OCI-LY7 (cell line): ENCODE measurements at regions not wholly inside any gene's neighbourhood (a gene's known extent, or its start where the extent isn't known, plus 50 kb on each side); places are given as distances from the start of the nearest gene placed in this dataset.

Source experiments
- BruUV-seq: library from RNA; stranded (reverse); fragments of 400-500 nt; replicated peaks from 2 replicates; lab custom pipeline; 2021; lab: Mats Ljungman, UMichigan
- CTCF ChIA-PET: fragments of 300-600 bp; sonication (Branson Sonifier 250); formaldehyde crosslinking; loops from one replicate; lab custom pipeline; 2022; ENCODE audit warnings: antibody characterized with exemption; ENCODE audit not compliant: unreplicated experiment; lab: Charles Lee
- POLR2A ChIA-PET: fragments of 300-600 bp; sonication (Branson Sonifier 250); formaldehyde crosslinking; loops from one replicate; lab custom pipeline; 2022; ENCODE audit warnings: antibody characterized with exemption; lab: Charles Lee
- DNase-seq: peaks from one replicate; pipeline ENCODE4 v3.0.0-alpha.2; 2015; ENCODE audit warnings: low spot score
- H2AFZ ChIP-seq: fragments of 200-600 bp; sonication (generic), shearing (Covaris generic); 2 replicates; pipeline ENCODE4 v1.6.1; 2014; ENCODE audit warnings: mild to moderate bottlenecking, antibody characterized with exemption, low read length, moderate library complexity
- H3K27ac ChIP-seq: fragments of 200-600 bp; sonication (generic); 2 replicates; pipeline ENCODE4 v1.5.1; 2014; ENCODE audit warnings: mixed run types, low read depth, mild to moderate bottlenecking, moderate library complexity, low read length, inconsistent platforms; ENCODE audit not compliant: poor library complexity, severe bottlenecking
- H3K36me3 ChIP-seq: fragments of 200-600 bp; sonication (generic); 2 replicates; pipeline ENCODE4 v1.6.1; 2014; ENCODE audit warnings: mild to moderate bottlenecking, antibody characterized with exemption, low read length, moderate library complexity, mixed read lengths; ENCODE audit not compliant: insufficient read depth
- H3K4me1 ChIP-seq: fragments of 200-600 bp; sonication (generic); 2 replicates; pipeline ENCODE4 v1.5.1; 2014; ENCODE audit warnings: mild to moderate bottlenecking, low read length; ENCODE audit not compliant: insufficient read depth, poor library complexity, severe bottlenecking
- H3K4me2 ChIP-seq: fragments of 200-600 bp; sonication (generic); 2 replicates; pipeline ENCODE4 v1.6.1; 2014; ENCODE audit warnings: mild to moderate bottlenecking, low read length
- H3K4me3 ChIP-seq: fragments of 200-600 bp; sonication (generic); 2 replicates; pipeline ENCODE4 v1.5.1; 2014; ENCODE audit warnings: mild to moderate bottlenecking, low read depth, low read length; ENCODE audit not compliant: poor library complexity, severe bottlenecking
- H3K79me2 ChIP-seq: fragments of 200-600 bp; sonication (generic); 2 replicates; pipeline ENCODE4 v1.6.1; 2016; ENCODE audit warnings: low read depth, mild to moderate bottlenecking, low read length, moderate library complexity, mixed read lengths; ENCODE audit not compliant: insufficient read depth
- H3K9me2 ChIP-seq: fragments of 200-600 bp; sonication (generic); 2 replicates; pipeline ENCODE4 v1.6.1; 2016; ENCODE audit warnings: mild to moderate bottlenecking, low read length, mixed read lengths; ENCODE audit not compliant: insufficient read depth
- H3K9me3 ChIP-seq: fragments of 200-600 bp; sonication (generic); 2 replicates; pipeline ENCODE4 v1.6.1; 2014; ENCODE audit warnings: mild to moderate bottlenecking, mixed run types, low read length, mixed read lengths
- H4K20me1 ChIP-seq: fragments of 200-600 bp; sonication (generic); 2 replicates; pipeline ENCODE4 v1.6.1; 2014; ENCODE audit warnings: mild to moderate bottlenecking, antibody characterized with exemption, low read length, moderate library complexity, mixed read lengths; ENCODE audit not compliant: insufficient read depth
- EZH2phosphoT487 ChIP-seq: fragments of 200-600 bp; sonication (generic); IDR thresholded peaks from 2 replicates; pipeline ENCODE4 v1.6.1; 2018; ENCODE audit warnings: low read depth, borderline replicate concordance, mild to moderate bottlenecking, mixed run types, antibody characterized with exemption, low read length, moderate library complexity, mixed read lengths
- intact Hi-C: fragments of 100-400 bp; cut with micrococcal nuclease; formaldehyde crosslinking; loops from one replicate; pipeline ENCODE4 v1.10.0; 2022; ENCODE audit not compliant: unreplicated experiment
- TF ChIP-seq, protein P1 (sequence below): fragments of 200-600 bp; sonication (generic); conservative IDR thresholded peaks from 2 replicates; pipeline ENCODE4 v1.5.1; 2014; ENCODE audit warnings: mild to moderate bottlenecking, antibody characterized with exemption, low read length, moderate library complexity, mixed read lengths

DNA sequence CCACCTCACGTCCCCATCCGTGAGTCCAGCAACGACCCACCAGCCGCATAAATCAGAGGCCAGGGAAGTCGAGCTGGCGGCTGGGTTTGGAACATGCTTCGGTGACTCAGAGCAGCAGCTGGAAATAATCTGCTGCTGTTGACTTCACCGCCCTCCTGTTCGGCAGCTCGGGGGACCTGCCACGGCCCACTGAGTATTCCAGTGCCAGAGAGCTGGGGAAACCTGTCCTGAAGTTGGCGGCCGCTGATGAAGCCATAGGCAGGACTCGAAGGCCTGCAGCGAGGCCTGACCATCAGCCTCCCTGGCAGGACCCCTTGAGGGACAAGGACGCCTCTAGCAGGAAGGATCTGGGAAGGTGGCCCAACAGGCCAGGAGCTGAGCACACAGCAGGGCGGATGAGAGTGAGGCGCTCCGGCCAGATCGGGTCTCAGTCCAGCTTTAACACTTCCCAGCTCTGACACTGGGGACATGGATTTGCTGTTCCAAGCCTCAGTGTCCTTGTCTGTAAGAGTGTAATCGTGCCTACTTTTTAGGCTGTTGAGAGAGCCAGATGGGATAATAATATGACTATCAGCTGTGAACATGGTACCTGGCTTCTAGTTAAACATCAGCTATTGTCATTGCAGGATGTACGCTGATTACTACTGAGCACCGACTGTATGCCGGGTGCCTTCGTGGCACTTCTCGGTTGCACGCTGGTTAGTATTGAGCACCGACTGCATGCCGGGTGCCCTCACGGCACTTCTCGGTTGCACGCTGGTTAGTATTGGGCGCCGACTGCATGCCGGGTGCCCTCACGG lies 50.4 kb upstream of the CIBAR2 start:
- Histone ChIP-seq H3K27ac (no peak overlapping the region), H3K36me3 (no peaks in the 10 kb centered on the region), H3K4me3 (no peak overlapping the region), H3K79me2 (no peaks in the 10 kb centered on the region), H4K20me1 (no peaks in the 10 kb centered on the region), H3K4me1 (peaks cover 4% of the 10 kb centered on the region), H2AFZ (no peak overlapping the region), H3K9me3 (no peaks in the 10 kb centered on the region), H3K9me2 (no peaks in the 10 kb centered on the region), H3K4me2 (no peak overlapping the region)
- no peak for TF ChIP-seq EZH2phosphoT487
- TF ChIP-seq, protein P1, sequence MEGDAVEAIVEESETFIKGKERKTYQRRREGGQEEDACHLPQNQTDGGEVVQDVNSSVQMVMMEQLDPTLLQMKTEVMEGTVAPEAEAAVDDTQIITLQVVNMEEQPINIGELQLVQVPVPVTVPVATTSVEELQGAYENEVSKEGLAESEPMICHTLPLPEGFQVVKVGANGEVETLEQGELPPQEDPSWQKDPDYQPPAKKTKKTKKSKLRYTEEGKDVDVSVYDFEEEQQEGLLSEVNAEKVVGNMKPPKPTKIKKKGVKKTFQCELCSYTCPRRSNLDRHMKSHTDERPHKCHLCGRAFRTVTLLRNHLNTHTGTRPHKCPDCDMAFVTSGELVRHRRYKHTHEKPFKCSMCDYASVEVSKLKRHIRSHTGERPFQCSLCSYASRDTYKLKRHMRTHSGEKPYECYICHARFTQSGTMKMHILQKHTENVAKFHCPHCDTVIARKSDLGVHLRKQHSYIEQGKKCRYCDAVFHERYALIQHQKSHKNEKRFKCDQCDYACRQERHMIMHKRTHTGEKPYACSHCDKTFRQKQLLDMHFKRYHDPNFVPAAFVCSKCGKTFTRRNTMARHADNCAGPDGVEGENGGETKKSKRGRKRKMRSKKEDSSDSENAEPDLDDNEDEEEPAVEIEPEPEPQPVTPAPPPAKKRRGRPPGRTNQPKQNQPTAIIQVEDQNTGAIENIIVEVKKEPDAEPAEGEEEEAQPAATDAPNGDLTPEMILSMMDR, result no peak
- no peak for DNase-seq
- no TSS peak for BruUV-seq
- intact Hi-C loops, result no loop called here
- ChIA-PET CTCF (no interaction called here), POLR2A (no interaction called here)

GRCh38 chr16:85163278-85164112 lies 51.2 kb upstream of the CIBAR2 start:
- Histone ChIP-seq H4K20me1 (no peaks in the 10 kb centered on the region), H3K4me2 (no peak overlapping the region), H3K36me3 (no peaks in the 10 kb centered on the region), H3K79me2 (no peaks in the 10 kb centered on the region), H3K4me3 (no peak overlapping the region), H3K27ac (no peak overlapping the region), H3K9me3 (no peaks in the 10 kb centered on the region), H3K4me1 (peaks cover 3% of the 10 kb centered on the region), H2AFZ (no peak overlapping the region), H3K9me2 (no peaks in the 10 kb centered on the region)
- BruUV-seq, result no TSS peak
- DNase-seq, result no peak
- CTCF ChIA-PET, result no interaction called here
- POLR2A ChIA-PET, result no interaction called here
- intact Hi-C loops, result no loop called here
- TF ChIP-seq, protein P1, result no peak
- TF ChIP-seq EZH2phosphoT487, result no peak
